ENCODE measurements at regions not wholly inside any gene's neighbourhood (a gene's known extent, or its start where the extent isn't known, plus 50 kb on each side); places are given as distances from the start of the nearest gene placed in this dataset.

DNA sequence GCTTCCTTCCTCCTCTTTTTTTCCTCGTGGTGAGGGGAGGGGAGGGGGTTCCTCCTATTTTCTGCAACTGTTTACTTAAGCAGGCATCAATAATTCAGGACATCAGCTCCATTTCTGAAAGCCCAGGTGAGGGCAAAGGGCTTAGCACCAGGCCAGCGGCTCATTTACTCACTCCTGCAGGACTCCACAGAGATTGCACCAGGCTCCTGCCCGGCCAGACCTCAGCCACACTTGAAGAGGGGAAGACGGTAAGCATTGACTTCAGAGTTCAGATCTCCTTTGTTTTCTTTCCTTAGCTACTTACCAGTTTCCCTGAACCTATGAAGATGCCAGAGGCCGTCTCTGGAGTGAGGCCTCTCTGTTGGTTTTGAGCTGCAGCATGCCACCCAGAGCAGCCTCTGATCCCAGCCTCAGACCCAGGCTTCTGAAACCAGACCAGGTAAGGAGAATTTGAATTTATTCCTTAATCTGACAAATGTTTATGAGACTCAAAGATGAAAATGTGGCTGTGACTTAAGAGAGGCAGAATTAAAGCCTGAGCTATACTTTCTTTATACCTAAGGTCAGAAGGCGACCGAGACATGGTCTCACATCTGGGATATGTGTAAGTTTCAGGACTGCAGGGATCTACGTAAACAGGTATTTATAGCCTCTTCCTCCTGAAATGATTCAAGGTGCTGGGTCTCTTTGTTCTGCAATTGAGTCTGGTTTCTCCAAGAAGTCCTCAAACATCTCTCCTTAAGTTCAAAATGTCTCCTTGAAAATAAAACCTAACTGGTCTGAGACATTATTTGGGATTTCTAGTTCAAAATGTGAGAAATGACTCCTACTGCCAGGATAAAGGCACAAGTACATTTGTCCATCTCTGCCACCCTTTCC lies 272.5 kb upstream of the RUNX1 start:
- H3K4me1 ChIP-seq (ENCODE audit: control insufficient read depth in 1 of 2, insufficient read depth in 2 of 2, low read length in 2 of 2), result peaks cover 0 to 6% of the 10 kb centered on the region in 2 donors
- no peaks in the 10 kb centered on the region for H3K27me3 ChIP-seq (ENCODE audit: low read depth, low read length)
- no peak overlapping the region for H3K4me3 ChIP-seq (ENCODE audit: low read depth in 1 of 2, low read length in 2 of 2)
- no peak overlapping the region for H3K27ac ChIP-seq (ENCODE audit: low read length)
- H3K9me3 ChIP-seq (ENCODE audit: control insufficient read depth in 1 of 2, low read length in 2 of 2), result no peaks in the 10 kb centered on the region
- no peaks in the 10 kb centered on the region for H3K36me3 ChIP-seq (ENCODE audit: control insufficient read depth in 1 of 2, insufficient read depth in 2 of 2, low read length in 2 of 2)

- Histone ChIP-seq H3K9me3 (ENCODE audit: control insufficient read depth in 1 of 2, low read length in 2 of 2) (no peaks in the 10 kb centered on the region), H3K4me1 (ENCODE audit: control insufficient read depth in 1 of 2, insufficient read depth in 2 of 2, low read length in 2 of 2) (peaks cover 0 to 6% of the 10 kb centered on the region in 2 donors), H3K27me3 (ENCODE audit: low read depth, low read length) (no peaks in the 10 kb centered on the region), H3K4me3 (ENCODE audit: low read depth in 1 of 2, low read length in 2 of 2) (no peak overlapping the region), H3K27ac (ENCODE audit: low read length) (no peak overlapping the region), H3K36me3 (ENCODE audit: control insufficient read depth in 1 of 2, insufficient read depth in 2 of 2, low read length in 2 of 2) (no peaks in the 10 kb centered on the region)
Observed at GRCh38 chr21:35319684-35320283, 270.7 kb upstream of the RUNX1 start.

- Histone ChIP-seq H3K36me3 (ENCODE audit: control insufficient read depth in 1 of 2, insufficient read depth in 2 of 2, low read length in 2 of 2) (no peaks in the 10 kb centered on the region), H3K9me3 (ENCODE audit: control insufficient read depth in 1 of 2, low read length in 2 of 2) (no peaks in the 10 kb centered on the region), H3K27me3 (ENCODE audit: low read depth, low read length) (no peaks in the 10 kb centered on the region), H3K4me3 (ENCODE audit: low read depth in 1 of 2, low read length in 2 of 2) (no peak overlapping the region), H3K27ac (ENCODE audit: low read length) (no peak overlapping the region), H3K4me1 (ENCODE audit: control insufficient read depth in 1 of 2, insufficient read depth in 2 of 2, low read length in 2 of 2) (no peaks in the 10 kb centered on the region)
Observed at GRCh38 chr21:35316933-35317332, 267.8 kb upstream of the RUNX1 start.

- H3K4me1 ChIP-seq (ENCODE audit: control insufficient read depth in 1 of 2, insufficient read depth in 2 of 2, low read length in 2 of 2), result no peaks in the 10 kb centered on the region
- no peak overlapping the region for H3K27ac ChIP-seq (ENCODE audit: low read length)
- H3K36me3 ChIP-seq (ENCODE audit: control insufficient read depth in 1 of 2, insufficient read depth in 2 of 2, low read length in 2 of 2), result no peaks in the 10 kb centered on the region
- no peak overlapping the region for H3K4me3 ChIP-seq (ENCODE audit: low read depth in 1 of 2, low read length in 2 of 2)
- H3K27me3 ChIP-seq (ENCODE audit: low read depth, low read length), result no peaks in the 10 kb centered on the region
- no peaks in the 10 kb centered on the region for H3K9me3 ChIP-seq (ENCODE audit: control insufficient read depth in 1 of 2, low read length in 2 of 2)
Observed at GRCh38 chr21:35316456-35316855, 267.4 kb upstream of the RUNX1 start.

- no peaks in the 10 kb centered on the region for H3K27me3 ChIP-seq (ENCODE audit: low read depth, low read length)
- H3K27ac ChIP-seq (ENCODE audit: low read length), result no peak overlapping the region
- H3K36me3 ChIP-seq (ENCODE audit: control insufficient read depth in 1 of 2, insufficient read depth in 2 of 2, low read length in 2 of 2), result no peaks in the 10 kb centered on the region
- H3K4me1 ChIP-seq (ENCODE audit: control insufficient read depth in 1 of 2, insufficient read depth in 2 of 2, low read length in 2 of 2), result no peaks in the 10 kb centered on the region
- no peaks in the 10 kb centered on the region for H3K9me3 ChIP-seq (ENCODE audit: control insufficient read depth in 1 of 2, low read length in 2 of 2)
- no peak overlapping the region for H3K4me3 ChIP-seq (ENCODE audit: low read depth in 1 of 2, low read length in 2 of 2)
Observed at GRCh38 chr21:35314857-35315582, 265.9 kb upstream of the RUNX1 start.

DNA sequence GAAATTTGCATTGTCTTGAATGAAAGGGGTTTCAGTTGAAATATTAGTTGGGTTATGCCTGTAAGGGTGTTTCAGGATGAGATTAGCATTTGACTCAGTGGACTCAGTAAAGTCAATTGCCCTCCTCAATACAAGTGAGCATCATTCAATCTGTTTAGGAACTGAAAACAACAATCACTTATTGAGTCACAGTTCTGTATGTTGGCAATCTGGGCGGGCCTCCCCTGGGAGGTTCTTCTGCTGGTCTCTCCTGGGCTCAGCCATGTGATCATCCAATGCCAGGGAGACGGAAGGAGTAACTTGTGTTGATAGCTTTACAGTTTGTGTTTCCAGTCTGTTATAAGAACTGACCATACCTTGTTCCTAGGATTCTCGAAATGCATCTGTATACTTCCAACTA lies 262.9 kb upstream of the RUNX1 start:
- H3K9me3 ChIP-seq (ENCODE audit: control insufficient read depth in 1 of 2, low read length in 2 of 2), result peaks cover 0 to 3% of the 10 kb centered on the region in 2 donors

GRCh38 chr21:35309316-35309715 lies 260.2 kb upstream of the RUNX1 start:
- Histone ChIP-seq H3K27me3 (ENCODE audit: low read depth, low read length) (no peaks in the 10 kb centered on the region), H3K27ac (ENCODE audit: low read length) (no peak overlapping the region), H3K9me3 (ENCODE audit: control insufficient read depth in 1 of 2, low read length in 2 of 2) (peaks cover 0 to 3% of the 10 kb centered on the region in 2 donors), H3K4me3 (ENCODE audit: low read depth in 1 of 2, low read length in 2 of 2) (no peak overlapping the region), H3K4me1 (ENCODE audit: control insufficient read depth in 1 of 2, insufficient read depth in 2 of 2, low read length in 2 of 2) (no peaks in the 10 kb centered on the region), H3K36me3 (ENCODE audit: control insufficient read depth in 1 of 2, insufficient read depth in 2 of 2, low read length in 2 of 2) (no peaks in the 10 kb centered on the region)

More for the DNA sequence above, 262.9 kb upstream of the RUNX1 start:
- Histone ChIP-seq H3K27me3 (ENCODE audit: low read depth, low read length) (no peaks in the 10 kb centered on the region), H3K4me1 (ENCODE audit: control insufficient read depth in 1 of 2, insufficient read depth in 2 of 2, low read length in 2 of 2) (no peaks in the 10 kb centered on the region), H3K27ac (ENCODE audit: low read length) (no peak overlapping the region), H3K4me3 (ENCODE audit: low read depth in 1 of 2, low read length in 2 of 2) (no peak overlapping the region), H3K36me3 (ENCODE audit: control insufficient read depth in 1 of 2, insufficient read depth in 2 of 2, low read length in 2 of 2) (no peaks in the 10 kb centered on the region)

- Histone ChIP-seq H3K4me1 (ENCODE audit: control insufficient read depth in 1 of 2, insufficient read depth in 2 of 2, low read length in 2 of 2) (no peaks in the 10 kb centered on the region), H3K36me3 (ENCODE audit: control insufficient read depth in 1 of 2, insufficient read depth in 2 of 2, low read length in 2 of 2) (no peaks in the 10 kb centered on the region), H3K4me3 (ENCODE audit: low read depth in 1 of 2, low read length in 2 of 2) (no peak overlapping the region), H3K27ac (ENCODE audit: low read length) (no peak overlapping the region), H3K9me3 (ENCODE audit: control insufficient read depth in 1 of 2, low read length in 2 of 2) (no peaks in the 10 kb centered on the region), H3K27me3 (ENCODE audit: low read depth, low read length) (no peaks in the 10 kb centered on the region)
Observed at GRCh38 chr21:35303085-35303484, 254.0 kb upstream of the RUNX1 start.

- no peaks in the 10 kb centered on the region for H3K27me3 ChIP-seq (ENCODE audit: low read depth, low read length)
- no peaks in the 10 kb centered on the region for H3K4me1 ChIP-seq (ENCODE audit: control insufficient read depth in 1 of 2, insufficient read depth in 2 of 2, low read length in 2 of 2)
- H3K4me3 ChIP-seq (ENCODE audit: low read depth in 1 of 2, low read length in 2 of 2), result no peak overlapping the region
- H3K9me3 ChIP-seq (ENCODE audit: control insufficient read depth in 1 of 2, low read length in 2 of 2), result no peaks in the 10 kb centered on the region
- no peaks in the 10 kb centered on the region for H3K36me3 ChIP-seq (ENCODE audit: control insufficient read depth in 1 of 2, insufficient read depth in 2 of 2, low read length in 2 of 2)
- no peak overlapping the region for H3K27ac ChIP-seq (ENCODE audit: low read length)
Observed at GRCh38 chr21:35298757-35299156, 249.7 kb upstream of the RUNX1 start.

- no peaks in the 10 kb centered on the region for H3K36me3 ChIP-seq (ENCODE audit: control insufficient read depth in 1 of 2, insufficient read depth in 2 of 2, low read length in 2 of 2)
- H3K27ac ChIP-seq (ENCODE audit: low read length), result no peak overlapping the region
- H3K27me3 ChIP-seq (ENCODE audit: low read depth, low read length), result no peaks in the 10 kb centered on the region
- H3K4me1 ChIP-seq (ENCODE audit: control insufficient read depth in 1 of 2, insufficient read depth in 2 of 2, low read length in 2 of 2), result no peaks in the 10 kb centered on the region
- no peaks in the 10 kb centered on the region for H3K9me3 ChIP-seq (ENCODE audit: control insufficient read depth in 1 of 2, low read length in 2 of 2)
- H3K4me3 ChIP-seq (ENCODE audit: low read depth in 1 of 2, low read length in 2 of 2), result no peak overlapping the region
Observed at GRCh38 chr21:35297665-35298064, 248.6 kb upstream of the RUNX1 start.

DNA sequence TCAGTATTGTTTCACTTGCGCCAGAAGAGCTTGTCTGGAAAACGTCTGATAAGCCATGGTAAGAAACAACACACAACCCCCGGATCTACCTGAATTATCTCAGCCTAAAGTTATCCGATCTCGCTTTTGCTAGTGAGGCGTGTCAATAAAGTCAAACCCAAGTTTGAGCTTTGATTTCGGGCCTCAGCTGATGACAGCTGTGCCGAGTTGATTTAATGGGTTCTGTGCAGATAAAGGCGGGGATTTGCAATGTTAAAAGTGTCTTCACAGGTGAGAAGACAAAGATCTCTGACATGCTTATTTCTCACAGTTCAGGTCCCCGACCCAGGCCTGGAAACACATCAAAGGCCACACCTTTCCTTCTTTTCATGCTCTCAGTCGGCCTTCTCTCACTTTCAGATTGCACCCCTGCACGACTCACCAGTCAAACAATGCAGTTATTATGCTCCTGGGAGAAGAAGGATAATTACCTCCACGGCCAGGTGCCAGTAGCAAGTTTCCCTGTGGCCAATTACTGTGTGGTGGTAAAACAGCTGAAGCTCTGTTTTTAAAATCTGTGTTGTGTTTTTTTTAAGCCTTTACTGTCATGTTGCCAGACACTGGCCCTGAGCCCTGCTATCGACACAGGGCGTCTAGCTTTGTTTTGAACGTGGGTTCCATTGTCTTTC lies 245.3 kb upstream of the RUNX1 start:
- no peaks in the 10 kb centered on the region for H3K27me3 ChIP-seq (ENCODE audit: low read depth, low read length)
- H3K4me3 ChIP-seq (ENCODE audit: low read depth in 1 of 2, low read length in 2 of 2), result no peak overlapping the region
- H3K9me3 ChIP-seq (ENCODE audit: control insufficient read depth in 1 of 2, low read length in 2 of 2), result no peaks in the 10 kb centered on the region
- no peaks in the 10 kb centered on the region for H3K4me1 ChIP-seq (ENCODE audit: control insufficient read depth in 1 of 2, insufficient read depth in 2 of 2, low read length in 2 of 2)
- H3K27ac ChIP-seq (ENCODE audit: low read length), result no peak overlapping the region
- H3K36me3 ChIP-seq (ENCODE audit: control insufficient read depth in 1 of 2, insufficient read depth in 2 of 2, low read length in 2 of 2), result no peaks in the 10 kb centered on the region
